GM12878 (cell line): ENCODE measurements at regions not wholly inside any gene's neighbourhood (a gene's known extent, or its start where the extent isn't known, plus 50 kb on each side); places are given as distances from the start of the nearest gene placed in this dataset.

Source experiments
- ATAC-seq: fragments of 200-7000 bp; cut with Tn5 transposase; 3 replicates; pipeline ENCODE4 v1.9.1; 2020; ENCODE audit warnings: mild to moderate bottlenecking, moderate library complexity
- BruUV-seq: library from RNA; stranded (reverse); fragments of 400-500 nt; replicated peaks from 2 replicates; lab custom pipeline; 2021; lab: Mats Ljungman, UMichigan
- CTCF ChIA-PET: fragments of 300-600 bp; sonication (Branson Sonifier 250); formaldehyde crosslinking; extraction: SDS; loops from one replicate; lab custom pipeline; 2021; ENCODE audit warnings: inconsistent platforms; lab: Yijun Ruan, JAX
- POLR2A ChIA-PET: fragments of 350-600 bp; formaldehyde crosslinking; extraction: SDS; loops from one replicate; lab custom pipeline; 2021; ENCODE audit warnings: inconsistent platforms; lab: Charles Lee
- RAD21 ChIA-PET: fragments of 300-600 bp; sonication (Branson Sonifier 250); formaldehyde crosslinking; loops from one replicate; lab custom pipeline; 2023; ENCODE audit warnings: antibody characterized with exemption; ENCODE audit not compliant: unreplicated experiment; lab: Charles Lee
- SMC1A ChIA-PET: fragments of 300-600 bp; sonication (Branson Sonifier 250); formaldehyde crosslinking; loops from one replicate; lab custom pipeline; 2023; ENCODE audit not compliant: unreplicated experiment, uncharacterized antibody; lab: Charles Lee
- DNase-seq: peaks from one replicate; pipeline ENCODE4 v3.0.0-alpha.2; 2011; ENCODE audit warnings: low read depth, low spot score
- FAIRE-seq: peaks from 3 replicates; lab custom pipeline; 2011; peaks lifted over from hg19 to GRCh38; lab: Jason Lieb, UNC
- H2AFZ ChIP-seq: 2 replicates; pipeline ENCODE4 v1.6.0; 2011; ENCODE audit warnings: low read depth, low read length, control low read depth; ENCODE audit not compliant: control insufficient read depth
- H3K27ac ChIP-seq: 2 replicates; pipeline ENCODE4 v1.5.1; 2011; ENCODE audit warnings: control low read depth; ENCODE audit not compliant: control insufficient read depth, insufficient read depth
- H3K27me3 ChIP-seq, 2 experiments: replicated peaks in 1 of 2; 2 replicates each; pipeline versions ENCODE4 v1.6.0 to v1.6.1; 2011; ENCODE audit warnings: low read length in 1 of 2; ENCODE audit not compliant: control insufficient read depth in 2 of 2, insufficient read depth in 2 of 2
- H3K36me3 ChIP-seq, 2 experiments: 2 replicates each; pipeline ENCODE4 v1.5.1; 2011; ENCODE audit warnings: low read length in 1 of 2; ENCODE audit not compliant: control insufficient read depth in 2 of 2, insufficient read depth in 2 of 2
- H3K4me1 ChIP-seq: 2 replicates; pipeline ENCODE4 v1.6.1; 2011; ENCODE audit warnings: mild to moderate bottlenecking, low read length, moderate library complexity, mixed read lengths; ENCODE audit not compliant: control insufficient read depth, insufficient read depth
- H3K4me2 ChIP-seq: 2 replicates; pipeline ENCODE4 v1.6.0; 2011; ENCODE audit warnings: control low read depth; ENCODE audit not compliant: control insufficient read depth, insufficient read depth
- H3K4me3 ChIP-seq: fragments of 200-600 bp; sonication (generic); 2 replicates; pipeline ENCODE4 v1.5.1; 2016
- H3K79me2 ChIP-seq: 2 replicates; pipeline ENCODE4 v1.6.0; 2011; ENCODE audit warnings: low read length; ENCODE audit not compliant: control insufficient read depth, insufficient read depth
- H3K9ac ChIP-seq: 2 replicates; pipeline ENCODE4 v1.8.0; 2011; ENCODE audit warnings: low read length, control low read depth, mixed read lengths; ENCODE audit not compliant: control insufficient read depth, insufficient read depth
- H3K9me3 ChIP-seq: replicated peaks from 3 replicates; pipeline ENCODE4 v1.5.1; 2011; ENCODE audit warnings: mild to moderate bottlenecking, low read length; ENCODE audit not compliant: control insufficient read depth, insufficient read depth
- H4K20me1 ChIP-seq: 2 replicates; pipeline ENCODE4 v1.6.0; 2011; ENCODE audit not compliant: control insufficient read depth, insufficient read depth
- HDGF ChIP-seq: fragments of 450-650 bp; IDR thresholded peaks from 2 replicates; pipeline ENCODE4 v1.6.1; 2016; ENCODE audit warnings: antibody characterized with exemption
- NFYB ChIP-seq: IDR thresholded peaks from 2 replicates; pipeline ENCODE4 v1.6.1; 2011; ENCODE audit warnings: low read depth, mild to moderate bottlenecking, low read length, improper control_type of control experiment, moderate library complexity; ENCODE audit not compliant: insufficient read depth
- NR2C2 ChIP-seq: IDR thresholded peaks from 2 replicates; pipeline ENCODE4 v1.6.1; 2011; ENCODE audit warnings: borderline replicate concordance, low read depth; ENCODE audit not compliant: control insufficient read depth, insufficient read length
- PAX8 ChIP-seq: fragments of 450-650 bp; IDR thresholded peaks from 2 replicates; pipeline ENCODE4 v1.6.1; 2017; ENCODE audit warnings: mild to moderate bottlenecking, moderate library complexity
- SKIL ChIP-seq: fragments of 450-650 bp; IDR thresholded peaks from 2 replicates; pipeline ENCODE4 v1.6.1; 2017; ENCODE audit warnings: mild to moderate bottlenecking, low read depth, inconsistent platforms; ENCODE audit not compliant: poor library complexity, severe bottlenecking
- SP1 ChIP-seq: IDR thresholded peaks from one replicate; pipeline ENCODE4 v1.6.1; 2011; ENCODE audit warnings: low read depth, low read length
- YY1 ChIP-seq: IDR thresholded peaks from 2 replicates; pipeline ENCODE4 v1.6.1; 2011; ENCODE audit warnings: low read depth, mild to moderate bottlenecking, low read length
- WGBS: methylation state at CpG from one replicate; pipeline ENCODE4 v1.1.6; 2016; ENCODE audit warnings: low lambda C conversion rate; ENCODE audit not compliant: insufficient replicate concordance, insufficient coverage; ENCODE audit errors: missing lambda C conversion rate; 5-methylcytosine and 5-hydroxymethylcytosine counted together
- in situ Hi-C: fragments of 300-500 bp; cut with MboI; formaldehyde crosslinking; loops from 9 replicates; pipeline ENCODE4 v1.14.3; 2018; ENCODE audit warnings: mixed read lengths
- intact Hi-C: fragments of 100-400 bp; cut with micrococcal nuclease; formaldehyde crosslinking; loops from one replicate; pipeline ENCODE4 v1.14.2; 2022; ENCODE audit not compliant: unreplicated experiment

- Histone ChIP-seq H3K27ac (no peak overlapping the region), H3K4me2 (no peak overlapping the region), H3K27me3 (no peaks in the 10 kb centered on the region), H3K9me3 (no peaks in the 10 kb centered on the region; the same call in 2 of the 3 replicates), H3K4me3 (no peak overlapping the region), H3K79me2 (no peaks in the 10 kb centered on the region), H2AFZ (no peak overlapping the region), H3K4me1 (no peaks in the 10 kb centered on the region), H4K20me1 (no peaks in the 10 kb centered on the region), H3K36me3 (no peaks in the 10 kb centered on the region), H3K9ac (no peak overlapping the region)
- no peak for TF ChIP-seq PAX8
- TF ChIP-seq SP1 = no peak
- TF ChIP-seq SKIL = no peak
- no peak for TF ChIP-seq NFYB
- CTCF ChIA-PET = no interaction called here
- intact Hi-C loops (loop anchor here (5.0 kb wide), 1 partner anchor 75 kb away; no protein-coding TSS in a partner anchor), in situ Hi-C loops (no loop called here)
- FAIRE-seq (no peak), DNase-seq (no peak), ATAC-seq (no peak)
- SMC1A ChIA-PET = interaction anchor here (1.2 kb wide), 1 partner anchor 11 kb away, joined by 3 read pairs; no protein-coding TSS in a partner anchor
- POLR2A ChIA-PET = no interaction called here
- RAD21 ChIA-PET = no interaction called here
- BruUV-seq = no TSS peak
Measured at GRCh38 chr5:6112538-6112937, 265.8 kb downstream of the MED10 start.

GRCh38 chr5:6112125-6112524 lies 266.2 kb downstream of the MED10 start:
- H4K20me1 ChIP-seq = no peaks in the 10 kb centered on the region
- TF ChIP-seq YY1 (no peak), NR2C2 (no peak), HDGF (no peak)
- TF ChIP-seq, all 136 proteins: peak for 0
- no peak overlapping the region for H2AFZ ChIP-seq
- H3K27me3 ChIP-seq = no peaks in the 10 kb centered on the region
- H3K9ac ChIP-seq = no peak overlapping the region
- in situ Hi-C loops (no loop called here), intact Hi-C loops (loop anchor here (5.0 kb wide), 1 partner anchor 75 kb away; no protein-coding TSS in a partner anchor)
- no peaks in the 10 kb centered on the region; the same call in 2 of the 3 replicates for H3K9me3 ChIP-seq
- H3K27ac ChIP-seq = no peak overlapping the region
- no peaks in the 10 kb centered on the region for H3K36me3 ChIP-seq
- CTCF ChIA-PET = no interaction called here
- no peak overlapping the region for H3K4me2 ChIP-seq
- POLR2A ChIA-PET = no interaction called here
- WGBS = 26% methylated on average over 3 of the region's 3 CpGs
- no peaks in the 10 kb centered on the region for H3K79me2 ChIP-seq
- H3K4me3 ChIP-seq = no peak overlapping the region
- DNase-seq (no peak), FAIRE-seq (no peak), ATAC-seq (no peak)
- SMC1A ChIA-PET = interaction anchor here (1.2 kb wide), 1 partner anchor 11 kb away, joined by 3 read pairs; no protein-coding TSS in a partner anchor
- H3K4me1 ChIP-seq = no peaks in the 10 kb centered on the region
- no TSS peak for BruUV-seq
- RAD21 ChIA-PET = no interaction called here
